ENCODE measurements at regions not wholly inside any gene's neighbourhood (a gene's known extent, or its start where the extent isn't known, plus 50 kb on each side); places are given as distances from the start of the nearest gene placed in this dataset.

DNA sequence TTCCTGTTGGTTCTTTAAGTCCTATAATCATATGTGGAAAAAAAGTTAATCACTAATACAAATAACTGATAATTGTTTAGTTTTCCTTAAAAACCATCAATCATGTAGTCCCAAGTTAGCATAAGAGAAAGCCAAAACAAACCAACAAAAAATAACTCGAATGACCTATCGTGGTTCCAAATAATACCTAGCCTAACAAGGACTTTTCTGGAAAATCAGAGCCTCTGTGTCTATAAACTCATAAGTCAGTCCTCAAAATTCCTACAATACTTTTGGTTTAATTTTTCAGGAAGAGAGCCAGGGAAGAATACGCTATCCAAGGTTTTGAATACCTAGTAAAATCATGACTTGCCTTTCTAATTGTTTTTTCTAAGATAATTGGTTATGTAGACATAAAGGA, 975.3 kb upstream of the SOX9 start:
- H2AK5ac ChIP-seq (ENCODE audit: low read length) = no peak overlapping the region

DNA sequence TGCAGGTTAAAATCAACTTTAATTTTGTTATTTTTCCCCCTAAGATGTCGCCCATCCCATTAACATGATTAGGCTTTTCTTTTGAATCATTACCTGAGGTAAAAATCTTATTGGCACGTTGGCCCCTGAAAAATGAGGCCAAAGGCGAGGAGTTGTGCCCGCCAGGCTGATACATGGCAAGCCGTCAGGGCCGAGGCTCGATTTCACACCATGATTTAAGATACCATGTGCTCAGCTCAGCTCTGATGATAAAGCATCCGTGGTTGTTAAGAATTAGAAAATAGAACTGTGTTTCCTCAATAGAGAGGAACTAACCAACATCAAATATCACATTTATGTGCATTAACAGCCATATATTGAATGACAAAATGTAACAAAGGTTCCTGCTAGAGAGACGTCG, 972.9 kb upstream of the SOX9 start:
- no peaks in the 10 kb centered on the region for H3K4me1 ChIP-seq (ENCODE audit: control insufficient read depth in 1 of 2, insufficient read depth in 2 of 2, low read length in 2 of 2)
- H2AFZ ChIP-seq (ENCODE audit: insufficient read depth, low read length, poor library complexity) = no peak overlapping the region
- H3K27me3 ChIP-seq (ENCODE audit: insufficient read depth, low read length) = no peaks in the 10 kb centered on the region
- no peak overlapping the region for H4K91ac ChIP-seq (ENCODE audit: low read depth, low read length)
- H3K79me2 ChIP-seq (ENCODE audit: control insufficient read depth, insufficient read depth, low read length, poor library complexity) = no peaks in the 10 kb centered on the region
- no peak overlapping the region for H2AK5ac ChIP-seq (ENCODE audit: low read length)
- no peak overlapping the region for H3K14ac ChIP-seq (ENCODE audit: low read length)
- H3K27ac ChIP-seq (ENCODE audit: low read depth, low read length) = no peak overlapping the region
- no peaks in the 10 kb centered on the region for H3K36me3 ChIP-seq (ENCODE audit: control insufficient read depth in 1 of 2, insufficient read depth in 2 of 2, low read length in 2 of 2)
- no peak overlapping the region for H2BK12ac ChIP-seq (ENCODE audit: low read length)
- H3K4ac ChIP-seq (ENCODE audit: low read depth, low read length) = no peak overlapping the region
- H3K4me3 ChIP-seq (ENCODE audit: low read depth, low read length) = no peak overlapping the region
- no CpG with 5 or more reads among the region's 10 CpGs for WGBS (ENCODE audit: extremely low coverage, insufficient coverage, insufficient read length)
- H2BK5ac ChIP-seq (ENCODE audit: low read depth, low read length, poor library complexity) = no peak overlapping the region
- no peak overlapping the region for H2BK120ac ChIP-seq (ENCODE audit: insufficient read depth, low read length, poor library complexity)
- no peak overlapping the region for H3K18ac ChIP-seq (ENCODE audit: low read length)
- no peak for DNase-seq
- H4K12ac ChIP-seq (ENCODE audit: low read depth, low read length) = no peak overlapping the region
- no peak overlapping the region for H3K23ac ChIP-seq (ENCODE audit: low read length)
- H3K9me3 ChIP-seq (ENCODE audit: insufficient read depth, low read depth, low read length) = no peaks in the 10 kb centered on the region
- H3K9ac ChIP-seq (ENCODE audit: low read length) = no peak overlapping the region
- H4K8ac ChIP-seq (ENCODE audit: low read depth, low read length) = no peak overlapping the region
- no peaks in the 10 kb centered on the region for H3K79me1 ChIP-seq (ENCODE audit: low read length)
- no peak overlapping the region for H3K4me2 ChIP-seq (ENCODE audit: low read length)

More for the DNA sequence above, 975.3 kb upstream of the SOX9 start:
- Histone ChIP-seq H3K4me2 (ENCODE audit: low read length) (no peak overlapping the region), H4K8ac (ENCODE audit: low read depth, low read length) (no peak overlapping the region), H3K36me3 (ENCODE audit: control insufficient read depth in 1 of 2, insufficient read depth in 2 of 2, low read length in 2 of 2) (no peaks in the 10 kb centered on the region), H3K18ac (ENCODE audit: low read length) (no peak overlapping the region), H3K79me1 (ENCODE audit: low read length) (no peaks in the 10 kb centered on the region), H4K12ac (ENCODE audit: low read depth, low read length) (no peak overlapping the region), H3K4me1 (ENCODE audit: control insufficient read depth in 1 of 2, insufficient read depth in 2 of 2, low read length in 2 of 2) (no peaks in the 10 kb centered on the region), H3K79me2 (ENCODE audit: control insufficient read depth, insufficient read depth, low read length, poor library complexity) (no peaks in the 10 kb centered on the region), H2BK12ac (ENCODE audit: low read length) (no peak overlapping the region), H3K4me3 (ENCODE audit: low read depth, low read length) (no peak overlapping the region), H3K14ac (ENCODE audit: low read length) (no peak overlapping the region), H2BK120ac (ENCODE audit: insufficient read depth, low read length, poor library complexity) (no peak overlapping the region), H3K23ac (ENCODE audit: low read length) (no peak overlapping the region), H4K91ac (ENCODE audit: low read depth, low read length) (no peak overlapping the region), H3K9ac (ENCODE audit: low read length) (no peak overlapping the region), H2BK5ac (ENCODE audit: low read depth, low read length, poor library complexity) (no peak overlapping the region), H3K9me3 (ENCODE audit: insufficient read depth, low read depth, low read length) (no peaks in the 10 kb centered on the region), H3K27me3 (ENCODE audit: insufficient read depth, low read length) (no peaks in the 10 kb centered on the region), H3K27ac (ENCODE audit: low read depth, low read length) (no peak overlapping the region), H2AFZ (ENCODE audit: insufficient read depth, low read length, poor library complexity) (no peak overlapping the region), H3K4ac (ENCODE audit: low read depth, low read length) (no peak overlapping the region)
- DNase-seq = no peak
- WGBS (ENCODE audit: extremely low coverage, insufficient coverage, insufficient read length) = no CpG with 5 or more reads among the region's 3 CpGs

DNA sequence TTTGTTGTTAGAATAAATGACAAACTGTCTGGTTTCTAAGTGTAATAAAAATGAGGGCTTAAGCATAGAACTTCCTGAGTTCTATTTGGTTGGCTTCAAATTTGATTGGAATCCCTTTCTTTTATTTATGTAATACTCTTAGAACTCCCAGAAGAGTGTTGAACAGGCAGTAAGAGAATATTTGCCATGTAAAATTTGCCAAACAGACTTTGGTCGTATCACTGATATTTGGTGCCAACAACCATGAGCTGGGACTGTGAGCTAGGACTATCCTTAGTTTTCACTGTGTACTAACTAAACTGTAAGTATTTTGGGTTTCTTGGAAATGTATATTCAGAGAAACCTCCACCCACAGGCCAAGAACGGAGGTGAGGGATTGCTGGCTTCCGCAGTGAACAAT, 971.2 kb upstream of the SOX9 start:
- Histone ChIP-seq H3K18ac (ENCODE audit: low read length) (no peak overlapping the region), H3K27ac (ENCODE audit: low read depth, low read length) (no peak overlapping the region), H3K4me1 (ENCODE audit: control insufficient read depth in 1 of 2, insufficient read depth in 2 of 2, low read length in 2 of 2) (no peaks in the 10 kb centered on the region), H2BK120ac (ENCODE audit: insufficient read depth, low read length, poor library complexity) (no peak overlapping the region), H3K4me3 (ENCODE audit: low read depth, low read length) (no peak overlapping the region), H3K23ac (ENCODE audit: low read length) (no peak overlapping the region), H3K79me2 (ENCODE audit: control insufficient read depth, insufficient read depth, low read length, poor library complexity) (no peaks in the 10 kb centered on the region), H4K12ac (ENCODE audit: low read depth, low read length) (no peak overlapping the region), H3K4me2 (ENCODE audit: low read length) (no peak overlapping the region), H2BK12ac (ENCODE audit: low read length) (no peak overlapping the region), H4K91ac (ENCODE audit: low read depth, low read length) (no peak overlapping the region), H3K4ac (ENCODE audit: low read depth, low read length) (no peak overlapping the region), H3K9ac (ENCODE audit: low read length) (no peak overlapping the region), H3K27me3 (ENCODE audit: insufficient read depth, low read length) (no peaks in the 10 kb centered on the region), H3K9me3 (ENCODE audit: insufficient read depth, low read depth, low read length) (no peaks in the 10 kb centered on the region), H3K14ac (ENCODE audit: low read length) (no peak overlapping the region), H2AK5ac (ENCODE audit: low read length) (no peak overlapping the region), H4K8ac (ENCODE audit: low read depth, low read length) (no peak overlapping the region), H2BK5ac (ENCODE audit: low read depth, low read length, poor library complexity) (no peak overlapping the region), H3K79me1 (ENCODE audit: low read length) (no peaks in the 10 kb centered on the region), H3K36me3 (ENCODE audit: control insufficient read depth in 1 of 2, insufficient read depth in 2 of 2, low read length in 2 of 2) (no peaks in the 10 kb centered on the region), H2AFZ (ENCODE audit: insufficient read depth, low read length, poor library complexity) (no peak overlapping the region)
- DNase-seq = no peak
- WGBS (ENCODE audit: extremely low coverage, insufficient coverage, insufficient read length) = no CpG with 5 or more reads among the region's 3 CpGs

DNA sequence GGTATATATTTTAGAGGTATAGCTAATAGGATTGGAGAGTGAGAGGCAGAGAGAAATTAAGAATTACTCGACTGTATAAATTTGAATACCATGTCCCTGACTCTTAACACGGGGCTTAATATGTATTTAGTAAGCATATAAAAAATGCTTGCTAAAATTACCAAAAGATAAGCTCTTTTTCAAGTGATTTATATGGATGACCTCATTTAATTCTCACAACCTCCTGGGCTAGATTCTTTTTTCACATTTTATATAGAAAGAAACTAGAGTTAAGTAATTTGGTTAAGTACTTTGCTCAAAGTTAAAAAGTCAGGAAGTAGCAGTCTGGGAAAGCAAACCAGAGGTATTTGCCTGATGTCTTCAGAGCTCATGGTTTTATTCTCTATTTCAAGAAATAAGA, 963.5 kb upstream of the SOX9 start:
- Histone ChIP-seq H2BK5ac (ENCODE audit: low read depth, low read length, poor library complexity) (no peak overlapping the region), H3K27ac (ENCODE audit: low read depth, low read length) (no peak overlapping the region), H3K79me2 (ENCODE audit: control insufficient read depth, insufficient read depth, low read length, poor library complexity) (no peaks in the 10 kb centered on the region), H2AK5ac (ENCODE audit: low read length) (no peak overlapping the region), H2BK12ac (ENCODE audit: low read length) (no peak overlapping the region), H3K4me3 (ENCODE audit: low read depth, low read length) (no peak overlapping the region), H3K9me3 (ENCODE audit: insufficient read depth, low read depth, low read length) (no peaks in the 10 kb centered on the region), H3K23ac (ENCODE audit: low read length) (no peak overlapping the region), H3K27me3 (ENCODE audit: insufficient read depth, low read length) (no peaks in the 10 kb centered on the region), H2AFZ (ENCODE audit: insufficient read depth, low read length, poor library complexity) (no peak overlapping the region), H3K4me1 (ENCODE audit: control insufficient read depth in 1 of 2, insufficient read depth in 2 of 2, low read length in 2 of 2) (no peaks in the 10 kb centered on the region), H3K9ac (ENCODE audit: low read length) (no peak overlapping the region), H4K12ac (ENCODE audit: low read depth, low read length) (no peak overlapping the region), H3K4ac (ENCODE audit: low read depth, low read length) (no peak overlapping the region), H4K8ac (ENCODE audit: low read depth, low read length) (no peak overlapping the region), H2BK120ac (ENCODE audit: insufficient read depth, low read length, poor library complexity) (no peak overlapping the region), H3K14ac (ENCODE audit: low read length) (no peak overlapping the region), H3K18ac (ENCODE audit: low read length) (no peak overlapping the region), H4K91ac (ENCODE audit: low read depth, low read length) (no peak overlapping the region), H3K79me1 (ENCODE audit: low read length) (no peaks in the 10 kb centered on the region), H3K4me2 (ENCODE audit: low read length) (no peak overlapping the region), H3K36me3 (ENCODE audit: control insufficient read depth in 1 of 2, insufficient read depth in 2 of 2, low read length in 2 of 2) (no peaks in the 10 kb centered on the region)
- DNase-seq = no peak
- WGBS (ENCODE audit: extremely low coverage, insufficient coverage, insufficient read length) = no CpG with 5 or more reads among the region's 2 CpGs
